Stimulated activated naive B cell treated with anti-CD40 and anti-IgM and Interleukin-4, amounts not matched to agents 10 μg/mL and 1 μg/mL and 100 μg/mL, for 72 hours (primary cell): ENCODE measurements at regions not wholly inside any gene's neighbourhood (a gene's known extent, or its start where the extent isn't known, plus 50 kb on each side); places are given as distances from the start of the nearest gene placed in this dataset.

Experiments used
- ATAC-seq, 2 donors: fragments of 150-1000 bp; cut with Tn5 transposase; replicated peaks; 2 replicates each; pipeline ENCODE4 v1.10.0; 2021; ENCODE audit warnings: moderate library complexity in 1 of 2
- DNase-seq: peaks from one replicate; pipeline ENCODE4 v3.0.0; 2021
- H3K27ac Mint-ChIP-seq: one replicate; pipeline ENCODE4 v1.8.0; 2022; ENCODE audit warnings: mild to moderate bottlenecking, mixed read lengths
- H3K27me3 Mint-ChIP-seq, 2 donors: one replicate each; pipeline ENCODE4 v1.8.0; 2022; ENCODE audit warnings: mixed read lengths in 2 of 2
- H3K36me3 Mint-ChIP-seq, 2 donors: one replicate each; pipeline ENCODE4 v1.8.0; 2022; ENCODE audit warnings: mixed read lengths in 2 of 2, mild to moderate bottlenecking in 1 of 2
- H3K4me1 Mint-ChIP-seq, 2 donors: one replicate each; pipeline ENCODE4 v1.8.0; 2022; ENCODE audit warnings: mixed read lengths in 2 of 2, mild to moderate bottlenecking in 1 of 2
- H3K4me3 Mint-ChIP-seq, 2 donors: one replicate each; pipeline ENCODE4 v1.8.0; 2022; ENCODE audit warnings: mild to moderate bottlenecking in 2 of 2, mixed read lengths in 2 of 2, moderate library complexity in 1 of 2
- H3K9me3 Mint-ChIP-seq, 2 donors: one replicate each; pipeline ENCODE4 v1.8.0; 2022; ENCODE audit warnings: mixed read lengths in 2 of 2, mild to moderate bottlenecking in 1 of 2

DNA sequence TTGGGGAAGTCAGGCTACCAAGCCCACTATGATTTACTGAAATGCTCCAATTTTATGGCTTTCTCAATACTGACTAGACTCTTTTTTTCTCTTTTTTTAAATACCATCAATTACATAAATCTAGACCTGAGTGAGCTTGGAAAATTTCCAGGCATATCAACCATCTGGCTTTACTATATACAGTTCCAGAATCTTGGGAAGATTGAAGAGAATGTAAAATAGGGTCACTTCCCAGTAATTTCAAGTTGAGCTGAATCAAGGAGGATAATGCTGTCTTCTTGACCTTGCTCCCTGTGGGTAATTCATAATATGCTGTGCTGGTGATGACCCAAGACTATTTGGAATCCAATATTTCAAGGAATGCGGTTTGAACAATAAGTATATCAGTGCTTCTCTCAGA lies 108.1 kb downstream of the MAP3K21 start:
- Mint-ChIP-seq H3K4me3 (no peak overlapping the region), H3K27ac (no peak overlapping the region), H3K36me3 (no peaks in the 10 kb centered on the region), H3K9me3 (peaks cover 5 to 7% of the 10 kb centered on the region in 2 donors), H3K27me3 (peaks cover 21 to 30% of the 10 kb centered on the region in 2 donors), H3K4me1 (no peaks in the 10 kb centered on the region)
- DNase-seq (no peak), ATAC-seq (no peak)

DNA sequence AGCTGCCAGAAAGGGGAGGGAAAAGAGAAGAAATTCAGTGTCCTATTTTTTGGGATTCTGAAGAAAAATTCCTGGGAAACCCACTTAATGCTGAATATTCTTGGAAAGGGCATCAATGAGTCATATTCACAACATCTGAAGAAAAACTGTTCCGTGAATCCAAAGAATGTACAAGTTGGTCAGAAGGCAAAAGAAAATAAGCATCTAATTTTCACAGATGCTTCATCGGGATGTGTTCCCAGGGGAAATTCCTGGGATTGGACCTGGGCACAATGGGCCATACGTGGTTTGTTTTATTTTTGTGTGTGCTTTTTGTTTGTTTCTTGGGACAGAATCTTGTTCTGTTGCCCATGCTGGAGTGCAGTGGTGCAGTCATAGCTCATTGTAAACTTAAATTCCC lies 112.2 kb downstream of the MAP3K21 start:
- DNase-seq (no peak), ATAC-seq (no peak)
- Mint-ChIP-seq H3K36me3 (no peaks in the 10 kb centered on the region), H3K27me3 (peaks cover 12 to 19% of the 10 kb centered on the region in 2 donors), H3K4me1 (no peaks in the 10 kb centered on the region), H3K27ac (no peak overlapping the region), H3K4me3 (no peak overlapping the region), H3K9me3 (peaks cover 0 to 3% of the 10 kb centered on the region in 2 donors)

DNA sequence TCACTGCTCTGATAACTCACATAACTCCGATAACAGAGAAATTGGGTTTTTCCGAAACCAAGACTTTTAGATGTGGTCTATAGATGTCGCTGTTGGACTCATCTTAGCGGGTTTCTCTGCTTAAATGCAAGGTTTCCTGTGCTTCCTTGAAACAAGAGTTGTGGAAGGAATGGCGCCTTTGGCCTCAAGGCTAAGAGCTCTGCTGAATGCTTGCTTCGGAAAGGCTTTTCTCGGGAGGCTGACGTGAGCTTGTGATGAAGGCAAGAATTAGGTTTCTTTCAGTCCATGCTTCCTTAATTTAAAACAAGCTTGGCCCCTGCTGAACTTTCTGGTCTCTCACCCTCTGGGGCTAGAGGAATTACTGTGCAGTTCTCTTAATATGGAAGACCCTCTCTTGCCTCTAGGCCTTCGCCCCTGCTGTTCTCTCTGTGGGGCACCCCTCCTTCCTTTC lies 113.5 kb downstream of the MAP3K21 start:
- DNase-seq (no peak), ATAC-seq (peak; percentile 23 to 39)
- Mint-ChIP-seq H3K4me3 (no peak overlapping the region), H3K27me3 (peaks cover 9 to 15% of the 10 kb centered on the region in 2 donors), H3K9me3 (peaks cover 0 to 3% of the 10 kb centered on the region in 2 donors), H3K4me1 (no peaks in the 10 kb centered on the region), H3K27ac (no peak overlapping the region), H3K36me3 (no peaks in the 10 kb centered on the region)

DNA sequence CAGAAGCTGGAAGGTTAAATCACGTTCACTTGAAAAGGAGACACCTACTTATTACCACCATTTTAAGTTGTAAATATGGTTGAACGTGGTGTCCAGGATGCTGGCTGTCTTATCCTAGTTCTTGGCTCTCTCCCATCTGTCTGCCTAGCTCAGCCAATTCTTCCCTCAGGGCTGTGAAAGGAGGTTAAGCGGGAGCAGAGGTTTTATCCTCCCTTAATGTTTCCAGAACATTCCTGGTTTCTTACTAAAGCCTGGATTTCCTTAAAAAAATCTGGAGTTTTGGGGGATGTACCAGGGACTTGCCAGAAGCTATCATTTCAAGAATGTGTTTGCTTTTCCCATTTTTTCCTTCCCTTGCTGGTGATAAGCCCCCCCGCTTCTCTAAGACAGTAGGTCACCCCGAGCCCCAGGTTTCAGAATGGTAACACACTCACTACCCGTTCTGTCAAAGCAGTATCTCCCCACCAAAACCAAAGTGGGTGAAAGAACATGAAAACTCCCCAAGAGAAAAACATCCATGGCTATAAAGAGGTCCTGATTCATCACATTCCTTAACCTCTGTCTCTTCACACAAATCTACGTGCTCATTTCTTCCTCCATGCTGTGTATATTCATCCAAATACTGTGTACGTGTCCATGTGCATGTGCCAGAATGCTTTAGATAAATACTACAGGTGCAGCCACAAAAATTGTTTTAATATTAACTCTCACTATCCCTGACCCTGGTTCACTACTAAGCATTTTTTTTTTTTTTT lies 114.7 kb downstream of the MAP3K21 start:
- H3K27ac Mint-ChIP-seq = no peak overlapping the region
- H3K9me3 Mint-ChIP-seq = peaks cover 0 to 3% of the 10 kb centered on the region in 2 donors
- peaks cover 4 to 5% of the 10 kb centered on the region in 2 donors for H3K27me3 Mint-ChIP-seq
- H3K4me1 Mint-ChIP-seq = no peaks in the 10 kb centered on the region
- no peak for DNase-seq
- no peak for ATAC-seq
- H3K4me3 Mint-ChIP-seq = no peak overlapping the region
- no peaks in the 10 kb centered on the region for H3K36me3 Mint-ChIP-seq

DNA sequence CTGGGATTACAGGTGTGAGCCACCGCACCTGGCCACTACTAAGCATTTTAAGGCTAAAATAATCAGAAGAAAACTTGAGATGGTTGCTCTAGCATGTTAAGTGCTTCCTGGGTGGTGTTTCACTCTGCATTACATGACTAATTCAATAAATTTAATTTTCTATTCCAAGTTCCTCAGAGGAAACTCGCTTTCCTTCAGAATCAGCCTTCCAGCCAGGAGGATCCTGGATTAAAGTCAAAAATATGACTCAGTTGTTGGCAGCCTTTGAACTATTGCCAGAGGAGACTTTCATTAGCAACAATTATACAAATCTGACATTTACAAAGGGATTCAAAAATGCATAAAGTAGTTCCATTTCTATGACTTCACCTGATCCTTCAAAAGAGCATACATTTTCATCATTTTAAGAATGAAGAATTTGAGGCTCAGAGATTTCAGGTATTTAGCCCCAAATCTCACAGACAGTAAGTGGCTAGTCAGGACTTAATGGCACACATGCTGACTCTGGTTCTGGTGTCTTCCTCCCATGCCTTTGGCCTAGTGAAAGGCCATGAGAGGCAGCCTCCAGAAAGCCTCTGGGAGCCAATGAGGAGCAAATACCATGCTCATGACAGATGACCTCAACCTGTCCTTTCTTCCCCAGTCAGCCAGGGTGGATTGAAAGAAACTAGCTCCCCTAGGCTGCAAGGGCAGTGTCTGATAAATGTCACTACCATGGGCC lies 115.7 kb downstream of the MAP3K21 start:
- H3K27ac Mint-ChIP-seq = no peak overlapping the region
- H3K9me3 Mint-ChIP-seq = peaks cover 0 to 3% of the 10 kb centered on the region in 2 donors
- H3K4me1 Mint-ChIP-seq = no peaks in the 10 kb centered on the region
- H3K27me3 Mint-ChIP-seq = peaks cover 4 to 5% of the 10 kb centered on the region in 2 donors
- ATAC-seq (no peak), DNase-seq (no peak)
- H3K4me3 Mint-ChIP-seq = no peak overlapping the region
- no peaks in the 10 kb centered on the region for H3K36me3 Mint-ChIP-seq

DNA sequence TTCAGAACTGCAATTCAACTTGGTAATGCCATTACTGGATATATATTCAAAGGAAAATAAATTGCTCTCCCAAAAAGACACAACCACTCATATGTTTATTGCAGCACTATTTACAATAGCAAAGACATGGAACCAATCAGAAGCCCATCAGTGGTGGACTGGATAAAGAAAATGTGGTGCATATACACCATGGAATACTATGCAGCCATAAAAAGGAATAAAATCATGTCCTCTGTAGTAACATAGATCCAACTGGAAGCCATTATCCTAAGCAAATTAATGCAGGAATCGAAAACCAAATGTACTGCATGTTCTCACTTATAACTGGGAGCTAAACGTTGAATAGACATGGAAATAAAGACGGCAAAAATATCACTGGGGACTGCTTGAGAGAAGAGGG lies 117.0 kb downstream of the MAP3K21 start:
- Mint-ChIP-seq H3K4me1 (no peaks in the 10 kb centered on the region), H3K4me3 (no peak overlapping the region), H3K27me3 (peaks cover 4% of the 10 kb centered on the region in 2 donors), H3K36me3 (no peaks in the 10 kb centered on the region), H3K9me3 (peaks cover 0 to 3% of the 10 kb centered on the region in 2 donors), H3K27ac (no peak overlapping the region)
- no peak for ATAC-seq
- DNase-seq = no peak

DNA sequence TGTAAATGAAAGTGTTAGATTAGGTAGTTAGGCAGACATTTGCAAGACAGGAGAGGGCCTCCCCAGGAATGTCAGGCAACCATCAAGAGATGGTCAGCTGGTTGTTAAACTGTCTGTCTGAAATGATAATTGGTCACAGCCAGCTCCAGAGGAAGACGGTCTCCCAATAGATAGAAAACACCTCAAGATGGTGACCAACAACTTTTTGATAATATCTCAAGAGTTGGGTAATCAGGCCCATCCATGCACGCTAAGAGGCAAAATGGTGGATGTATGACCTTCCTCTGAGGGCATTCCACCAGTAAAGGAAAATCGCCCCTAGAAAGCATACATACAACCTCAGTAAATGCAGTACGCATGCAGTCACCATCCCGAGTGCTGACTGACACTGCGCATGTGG lies 118.2 kb downstream of the MAP3K21 start:
- DNase-seq (no peak), ATAC-seq (no peak)
- Mint-ChIP-seq H3K36me3 (no peaks in the 10 kb centered on the region), H3K4me1 (no peaks in the 10 kb centered on the region), H3K4me3 (no peak overlapping the region), H3K27me3 (peaks cover 4% of the 10 kb centered on the region in 2 donors), H3K27ac (no peak overlapping the region), H3K9me3 (peaks cover 3% of the 10 kb centered on the region in 2 donors)

DNA sequence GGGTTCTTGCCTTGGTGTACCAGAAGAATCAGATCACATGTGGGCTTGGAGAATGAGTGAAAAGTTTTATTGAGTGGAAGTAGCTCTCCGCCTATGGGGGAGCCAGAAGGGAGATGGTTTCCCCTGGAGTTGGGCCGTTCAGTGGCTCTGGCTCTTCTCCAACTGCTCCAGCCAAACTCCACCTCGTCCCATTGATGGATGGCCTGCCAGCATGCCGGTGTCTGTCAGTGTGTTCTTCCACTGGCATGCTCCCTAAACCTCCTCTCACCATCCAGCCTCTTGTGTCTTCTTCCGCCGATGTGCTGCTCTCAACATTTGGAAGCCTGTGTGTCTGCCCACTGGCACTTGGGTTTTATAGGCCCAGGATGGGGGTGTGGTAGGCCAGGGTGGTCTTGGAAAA lies 119.4 kb downstream of the MAP3K21 start:
- Mint-ChIP-seq H3K4me3 (no peak overlapping the region), H3K4me1 (no peaks in the 10 kb centered on the region), H3K27ac (no peak overlapping the region), H3K27me3 (peaks cover 4 to 5% of the 10 kb centered on the region in 2 donors), H3K9me3 (peaks cover 3% of the 10 kb centered on the region in 2 donors), H3K36me3 (no peaks in the 10 kb centered on the region)
- DNase-seq (no peak), ATAC-seq (no peak)

DNA sequence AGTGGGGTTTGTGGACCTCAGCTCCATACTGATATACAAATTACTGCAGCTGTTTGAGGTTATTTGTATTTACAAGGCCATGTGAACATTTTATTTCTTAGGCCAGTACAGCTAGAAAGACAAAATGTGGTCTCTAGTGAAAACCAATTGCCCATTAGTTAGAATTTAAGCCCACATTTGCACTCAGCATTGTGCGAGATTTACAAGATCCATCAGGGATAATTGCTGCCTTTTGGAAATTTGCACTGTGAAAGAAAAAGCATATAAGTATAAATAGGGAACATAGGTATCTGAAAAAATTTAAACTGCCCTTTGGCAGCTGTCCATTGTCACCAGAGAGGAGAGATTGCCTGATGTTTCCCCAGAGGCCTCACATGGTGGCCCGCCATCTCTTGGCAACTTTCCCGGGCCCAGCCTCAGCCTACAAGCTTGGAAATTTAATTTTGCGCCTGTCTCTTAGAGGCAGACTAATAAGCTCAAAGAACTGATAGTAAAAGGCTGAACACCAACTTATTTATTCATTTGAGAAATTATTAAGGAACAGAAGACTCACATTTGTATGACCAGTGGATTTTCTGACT lies 120.7 kb downstream of the MAP3K21 start:
- peaks cover 0 to 5% of the 10 kb centered on the region in 2 donors for H3K27me3 Mint-ChIP-seq
- DNase-seq (no peak), ATAC-seq (no peak)
- H3K4me3 Mint-ChIP-seq = no peak overlapping the region
- H3K9me3 Mint-ChIP-seq = peaks cover 3% of the 10 kb centered on the region in 2 donors
- H3K27ac Mint-ChIP-seq = no peak overlapping the region
- no peaks in the 10 kb centered on the region for H3K36me3 Mint-ChIP-seq
- no peaks in the 10 kb centered on the region for H3K4me1 Mint-ChIP-seq

DNA sequence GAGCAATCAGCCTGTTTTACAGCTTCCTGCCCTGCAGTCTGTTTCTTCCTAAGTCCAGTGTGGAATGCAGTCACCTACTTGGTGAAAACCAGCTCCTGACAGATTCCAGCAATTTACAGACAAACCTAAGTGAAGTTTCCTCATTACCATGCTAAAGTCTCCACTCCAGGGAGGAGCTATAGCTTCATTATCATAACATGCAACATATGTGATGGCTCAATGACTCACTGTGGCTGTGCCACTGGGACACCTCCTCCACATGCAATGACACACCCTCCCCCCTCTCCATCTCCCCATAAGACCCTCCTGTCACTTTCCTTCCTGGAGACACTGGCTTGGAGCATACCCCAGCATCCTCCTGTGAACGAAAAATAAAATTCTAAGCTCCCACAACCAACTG lies 125.2 kb downstream of the MAP3K21 start:
- Mint-ChIP-seq H3K27ac (no peak overlapping the region), H3K9me3 (peaks cover 0 to 3% of the 10 kb centered on the region in 2 donors), H3K36me3 (no peaks in the 10 kb centered on the region), H3K4me3 (no peak overlapping the region), H3K27me3 (peaks cover 5% of the 10 kb centered on the region in 2 donors), H3K4me1 (no peaks in the 10 kb centered on the region)
- DNase-seq = no peak
- no peak for ATAC-seq

DNA sequence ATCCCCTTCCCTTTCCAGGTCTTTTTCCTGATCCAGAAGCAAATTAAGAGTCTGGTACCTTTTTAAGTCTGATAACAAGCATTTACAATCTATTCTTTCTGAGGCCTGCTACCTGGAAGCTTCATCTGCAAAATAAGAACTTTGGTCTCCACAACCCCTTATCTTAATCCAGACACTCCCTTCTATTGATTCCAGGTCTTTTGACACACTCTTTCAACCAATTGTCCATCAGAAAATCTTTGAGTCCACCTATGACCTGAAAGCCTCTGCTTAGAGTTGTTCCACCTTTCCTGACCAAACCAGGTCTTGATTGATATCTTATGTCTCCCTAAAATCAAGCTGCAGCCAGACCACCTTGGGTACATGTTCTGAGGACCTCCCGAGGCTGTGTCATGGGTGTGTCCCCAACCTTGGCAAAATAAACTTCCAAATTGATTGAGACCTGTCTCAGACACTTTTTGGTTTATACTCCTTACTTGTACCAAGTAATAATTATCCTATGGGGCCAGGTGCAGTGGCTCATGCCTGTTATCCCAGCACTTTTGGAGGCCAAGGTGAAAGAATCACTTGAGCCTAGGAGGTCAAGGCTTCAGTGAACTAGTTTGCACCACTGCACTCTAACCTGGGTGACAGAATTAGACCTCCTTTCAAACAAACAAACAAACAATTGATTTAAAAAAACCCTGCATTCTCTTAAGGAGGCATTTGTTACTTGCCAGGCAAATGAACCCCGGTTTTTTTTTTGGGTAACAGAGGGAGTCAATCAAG lies 126.1 kb downstream of the MAP3K21 start:
- H3K27ac Mint-ChIP-seq = no peak overlapping the region
- no peaks in the 10 kb centered on the region for H3K36me3 Mint-ChIP-seq
- H3K4me3 Mint-ChIP-seq = no peak overlapping the region
- H3K27me3 Mint-ChIP-seq = peaks cover 5% of the 10 kb centered on the region in 2 donors
- ATAC-seq = no peak
- H3K4me1 Mint-ChIP-seq = no peaks in the 10 kb centered on the region
- DNase-seq = no peak
- H3K9me3 Mint-ChIP-seq = peaks cover 0 to 3% of the 10 kb centered on the region in 2 donors

DNA sequence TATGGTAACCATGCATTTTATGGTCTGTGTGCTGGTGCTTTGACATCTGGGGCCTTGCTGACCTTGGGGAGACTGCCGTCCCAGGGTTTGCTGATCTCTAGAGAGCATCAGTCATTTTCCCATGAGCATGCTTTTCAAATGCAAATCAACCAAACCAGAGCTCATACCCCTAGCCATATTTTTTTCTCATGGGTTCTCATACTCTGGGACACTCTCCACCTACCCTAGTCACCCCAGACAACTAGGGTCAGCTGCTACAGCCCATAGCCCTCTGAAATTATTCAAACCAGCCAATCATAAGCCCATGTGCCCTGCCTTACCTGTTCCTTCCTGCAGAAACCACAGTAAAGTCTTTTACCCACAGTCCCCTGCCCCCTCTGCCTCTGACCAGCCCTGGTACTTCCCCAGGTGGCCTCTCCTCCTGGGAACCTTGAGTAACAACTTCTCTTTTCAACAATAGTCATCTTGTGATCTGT lies 132.0 kb downstream of the MAP3K21 start:
- DNase-seq = no peak
- no peak overlapping the region for H3K27ac Mint-ChIP-seq
- no peaks in the 10 kb centered on the region for H3K4me1 Mint-ChIP-seq
- H3K9me3 Mint-ChIP-seq = no peaks in the 10 kb centered on the region
- no peaks in the 10 kb centered on the region for H3K36me3 Mint-ChIP-seq
- H3K4me3 Mint-ChIP-seq = no peak overlapping the region
- ATAC-seq = peak in 1 of 2 donors; percentile 38
- H3K27me3 Mint-ChIP-seq = peaks cover 0 to 5% of the 10 kb centered on the region in 2 donors

DNA sequence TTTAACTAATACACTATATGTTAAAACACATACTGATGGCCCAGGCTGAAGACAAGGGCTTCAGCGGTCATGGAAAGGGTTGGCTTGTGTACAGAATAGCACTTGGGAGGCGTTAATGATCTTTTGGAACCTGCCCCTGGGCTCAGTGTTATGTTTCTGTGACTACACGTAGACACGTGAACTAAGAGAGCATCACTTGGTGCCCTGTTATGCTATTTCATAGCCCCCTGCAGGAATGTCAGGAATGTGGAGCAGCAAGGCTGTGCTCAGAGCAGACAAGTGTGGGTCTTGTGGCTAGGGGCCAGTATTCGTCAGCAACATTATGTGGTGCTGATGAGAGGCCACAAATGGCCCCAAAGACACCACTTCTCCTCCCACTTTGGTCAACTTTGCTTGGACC lies 132.4 kb downstream of the MAP3K21 start:
- H3K36me3 Mint-ChIP-seq = no peaks in the 10 kb centered on the region
- DNase-seq (no peak), ATAC-seq (no peak)
- H3K27me3 Mint-ChIP-seq = peaks cover 0 to 2% of the 10 kb centered on the region in 2 donors
- no peaks in the 10 kb centered on the region for H3K9me3 Mint-ChIP-seq
- no peak overlapping the region for H3K27ac Mint-ChIP-seq
- H3K4me1 Mint-ChIP-seq = no peaks in the 10 kb centered on the region
- H3K4me3 Mint-ChIP-seq = no peak overlapping the region

DNA sequence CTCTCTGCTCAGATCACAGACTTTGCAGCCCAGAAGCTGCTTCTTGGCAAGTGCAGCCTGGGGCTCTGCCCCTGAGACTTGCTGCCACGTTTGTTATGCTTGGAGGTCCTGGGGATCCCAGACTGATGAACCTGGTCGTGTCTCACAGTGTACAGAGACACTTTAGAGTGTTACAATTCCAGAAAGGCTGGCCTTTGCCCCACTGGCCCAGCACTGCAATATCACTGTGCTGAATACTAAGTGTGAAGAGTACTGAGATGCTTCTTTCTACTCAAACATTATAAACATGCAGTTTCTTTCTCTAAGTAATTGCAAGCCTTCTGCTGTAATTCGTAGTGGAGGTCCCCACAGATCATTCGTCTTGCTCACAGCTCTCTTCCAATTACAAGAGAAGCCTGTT lies 133.2 kb downstream of the MAP3K21 start:
- ATAC-seq = no peak
- H3K9me3 Mint-ChIP-seq = no peaks in the 10 kb centered on the region
- no peaks in the 10 kb centered on the region for H3K4me1 Mint-ChIP-seq
- no peak for DNase-seq
- H3K36me3 Mint-ChIP-seq = no peaks in the 10 kb centered on the region
- H3K27me3 Mint-ChIP-seq = no peaks in the 10 kb centered on the region
- H3K27ac Mint-ChIP-seq = no peak overlapping the region
- H3K4me3 Mint-ChIP-seq = no peak overlapping the region
